GM21723 (cell line): ENCODE measurements at regions not wholly inside any gene's neighbourhood (a gene's known extent, or its start where the extent isn't known, plus 50 kb on each side); places are given as distances from the start of the nearest gene placed in this dataset.

Experiments
- ATAC-seq: cut with Tn5 transposase; IDR thresholded peaks from one replicate; pipeline ENCODE4 v1.9.1; 2021; ENCODE audit warnings: mild to moderate bottlenecking, moderate library complexity; ENCODE audit not compliant: unreplicated experiment

DNA sequence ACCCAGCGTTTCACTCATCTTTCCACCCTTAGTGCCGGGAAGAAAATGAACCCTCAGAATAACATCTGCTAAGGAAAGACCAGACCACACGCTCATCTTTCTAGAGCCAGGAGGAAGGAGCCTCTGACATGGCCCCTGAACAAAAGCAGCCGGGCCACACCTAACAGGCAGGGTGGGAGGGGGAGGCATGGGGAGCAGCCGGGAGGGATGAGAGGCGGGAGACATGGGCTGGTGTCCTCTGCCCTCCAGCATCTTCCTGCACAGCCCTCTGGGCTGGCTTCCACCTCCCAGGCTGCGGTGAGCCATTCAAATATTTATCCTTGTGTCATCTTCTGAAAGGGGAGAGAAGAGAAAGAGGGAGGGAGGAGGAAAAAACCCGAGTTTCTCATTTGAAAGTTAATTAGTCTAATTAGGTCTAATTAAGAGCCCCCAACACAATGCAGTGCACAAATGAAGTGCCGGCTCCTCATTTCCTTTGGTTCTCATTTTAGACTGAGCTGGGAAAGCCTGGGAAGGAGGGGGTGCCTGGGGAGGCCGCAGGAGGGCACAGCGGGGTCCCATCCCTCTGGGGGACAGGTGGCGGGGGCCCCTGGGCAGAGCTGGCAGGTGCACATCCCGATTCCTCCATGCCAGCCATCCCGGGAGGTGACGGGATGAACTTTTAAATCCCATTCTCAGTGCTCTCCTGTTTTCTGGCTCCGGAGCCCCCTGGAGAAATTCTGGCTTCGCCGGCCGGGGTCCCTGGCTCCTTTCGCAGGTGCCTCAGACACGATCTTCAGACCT is 90.5 kb downstream of the ENGASE start:
- ATAC-seq = no peak

DNA sequence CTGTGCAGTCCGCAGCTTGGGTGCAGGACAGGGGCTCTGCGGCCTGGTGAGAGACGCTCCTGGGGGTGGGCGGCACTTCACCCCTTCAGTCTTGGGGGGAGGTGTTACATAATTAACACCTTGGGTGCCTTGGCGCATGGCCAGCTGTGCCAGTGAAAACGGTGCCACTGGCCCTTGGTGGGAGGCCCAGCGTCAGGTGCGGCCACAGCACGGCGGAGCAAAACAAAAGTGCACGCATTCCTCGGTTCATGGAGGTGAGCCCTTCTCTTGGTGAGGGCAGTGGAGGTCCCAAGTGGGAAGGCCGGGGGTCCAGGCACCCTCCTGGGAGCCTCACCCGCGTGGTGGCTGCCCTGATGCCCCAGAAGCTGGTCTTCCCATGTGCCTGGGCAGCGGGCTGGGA is 89.8 kb downstream of the ENGASE start:
- no peak for ATAC-seq

DNA sequence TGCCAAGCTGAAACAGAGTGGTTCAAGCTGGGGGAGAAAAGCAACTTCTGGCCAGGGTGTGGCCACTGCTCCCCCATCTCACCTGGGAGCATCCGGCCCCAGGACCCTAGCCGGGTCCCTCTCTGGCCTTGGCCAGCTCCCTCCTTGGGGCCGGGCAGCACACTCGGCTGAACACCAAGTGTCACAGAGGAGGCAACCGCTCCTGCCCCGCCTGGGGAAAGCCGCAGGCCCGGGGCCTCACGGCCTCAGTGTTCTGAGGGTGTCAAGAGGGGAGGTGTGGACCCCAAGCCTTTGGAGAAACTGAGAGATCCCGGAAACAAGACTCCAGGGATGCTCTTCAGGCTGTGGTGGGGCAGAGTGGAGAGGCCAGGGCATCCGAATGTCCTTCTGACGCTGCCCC is 88.4 kb downstream of the ENGASE start:
- ATAC-seq = no peak

DNA sequence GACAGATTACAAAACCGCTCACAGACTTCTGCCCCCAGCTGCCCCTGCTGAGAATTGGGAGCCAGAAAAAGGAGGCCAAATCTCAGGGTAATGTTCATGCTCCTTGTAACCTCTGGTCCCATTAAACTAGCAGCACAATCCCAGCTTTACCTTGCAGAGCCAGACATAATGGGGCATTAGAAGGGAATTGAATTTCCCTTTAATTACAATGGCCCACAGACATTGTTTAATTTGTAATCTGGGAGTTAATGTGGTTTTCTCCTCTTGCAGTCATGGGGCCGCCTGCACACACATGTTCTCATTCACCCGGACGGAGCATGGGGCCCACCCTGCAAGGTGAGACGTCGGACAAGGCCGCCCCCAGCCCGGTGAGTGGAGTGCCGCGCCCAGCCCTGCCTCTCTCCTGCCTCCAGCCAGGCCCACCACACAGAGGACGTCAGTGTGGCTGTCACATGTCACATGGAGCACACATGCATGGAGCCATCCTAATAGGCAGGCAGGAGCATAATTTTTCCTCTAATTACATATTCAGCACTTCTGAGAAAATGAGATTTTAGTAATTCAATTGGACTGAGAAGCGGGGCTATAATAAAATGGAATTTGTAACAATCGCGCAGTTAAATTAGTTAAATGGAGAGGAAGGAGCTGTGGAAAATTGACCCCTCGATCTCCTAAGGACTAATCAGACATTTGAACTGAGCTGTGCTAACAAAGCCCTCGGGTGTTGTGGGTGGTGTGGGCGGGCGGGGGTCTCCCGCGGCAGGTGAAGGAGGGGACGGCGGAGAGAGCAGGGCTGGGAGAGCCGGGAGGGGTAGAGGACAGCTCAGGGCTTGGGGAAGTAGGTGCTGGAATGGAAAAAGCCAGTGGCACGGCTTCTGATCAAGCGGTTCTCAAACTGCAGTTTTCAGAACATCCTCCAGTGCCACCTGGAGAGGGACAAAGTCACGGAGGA is 87.7 kb downstream of the ENGASE start:
- no peak for ATAC-seq

DNA sequence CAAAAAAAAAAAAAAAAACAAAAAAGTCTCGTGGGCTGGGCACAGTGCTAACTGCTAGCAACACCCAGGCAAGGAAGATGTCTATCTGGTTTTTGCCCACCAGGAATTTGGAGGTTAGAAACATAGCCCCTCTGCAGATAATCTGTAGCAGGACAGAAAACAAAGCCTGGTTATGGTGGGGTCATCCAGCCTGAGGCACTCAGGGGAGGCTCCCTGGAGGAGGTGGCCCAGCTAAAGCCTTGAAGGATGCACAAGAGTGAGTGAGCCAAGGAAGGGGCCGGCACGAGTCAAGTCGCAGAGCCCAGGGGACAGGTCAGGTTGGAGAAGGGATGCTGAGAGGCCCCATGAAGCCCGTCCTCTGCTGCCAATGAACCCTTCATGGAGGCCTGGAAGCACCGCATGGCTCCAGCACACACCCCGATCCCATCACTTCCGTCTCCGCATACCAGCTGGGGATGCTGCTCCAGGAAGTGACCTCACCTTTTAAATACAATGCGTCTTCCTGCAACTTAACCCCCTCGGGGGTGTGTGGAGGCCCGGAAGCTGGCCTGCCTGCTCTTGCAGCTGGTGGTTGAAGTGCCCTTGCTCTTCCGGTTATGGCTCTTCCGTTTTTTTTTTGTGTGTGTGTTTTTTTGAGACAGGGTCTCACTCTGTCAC is 86.5 kb downstream of the ENGASE start:
- ATAC-seq = no peak

DNA sequence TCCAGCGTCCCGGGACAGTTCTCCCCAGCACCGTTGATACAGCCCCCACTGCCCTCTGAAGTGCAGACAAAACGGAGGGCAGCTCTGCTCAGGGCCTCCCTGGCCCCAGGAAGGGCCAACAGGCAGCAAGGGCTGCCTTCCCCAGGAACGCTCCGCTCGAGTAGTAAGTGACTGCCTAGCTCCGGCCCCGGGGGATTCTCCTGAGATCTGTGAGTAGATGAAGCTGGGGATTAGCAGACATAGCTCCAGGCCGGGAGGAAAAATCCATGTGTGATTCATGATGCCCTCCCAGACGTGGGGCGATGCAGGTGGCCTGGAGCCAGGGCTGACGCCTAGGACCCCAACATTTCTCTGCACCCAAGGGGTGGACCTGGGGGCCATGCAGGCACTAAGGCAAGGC is 85.3 kb downstream of the ENGASE start:
- ATAC-seq = no peak

DNA sequence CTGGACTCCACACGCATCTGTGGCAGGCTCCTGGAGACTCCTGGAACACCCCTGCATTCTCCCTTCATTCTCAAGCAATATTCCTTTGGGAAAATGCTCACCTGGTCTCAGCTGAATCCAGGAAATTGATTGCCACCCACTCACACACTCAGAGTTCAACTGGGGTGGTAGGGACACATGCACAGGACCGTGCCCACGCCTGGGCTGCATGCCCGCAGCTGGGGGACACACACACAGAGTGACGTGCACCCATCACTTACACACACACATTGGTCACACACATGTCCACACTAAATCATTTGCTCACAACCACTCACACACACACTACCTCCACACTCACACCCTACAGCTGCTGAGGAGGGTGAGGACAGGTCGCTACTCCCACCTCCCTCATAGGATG is 84.8 kb downstream of the ENGASE start:
- ATAC-seq = no peak

DNA sequence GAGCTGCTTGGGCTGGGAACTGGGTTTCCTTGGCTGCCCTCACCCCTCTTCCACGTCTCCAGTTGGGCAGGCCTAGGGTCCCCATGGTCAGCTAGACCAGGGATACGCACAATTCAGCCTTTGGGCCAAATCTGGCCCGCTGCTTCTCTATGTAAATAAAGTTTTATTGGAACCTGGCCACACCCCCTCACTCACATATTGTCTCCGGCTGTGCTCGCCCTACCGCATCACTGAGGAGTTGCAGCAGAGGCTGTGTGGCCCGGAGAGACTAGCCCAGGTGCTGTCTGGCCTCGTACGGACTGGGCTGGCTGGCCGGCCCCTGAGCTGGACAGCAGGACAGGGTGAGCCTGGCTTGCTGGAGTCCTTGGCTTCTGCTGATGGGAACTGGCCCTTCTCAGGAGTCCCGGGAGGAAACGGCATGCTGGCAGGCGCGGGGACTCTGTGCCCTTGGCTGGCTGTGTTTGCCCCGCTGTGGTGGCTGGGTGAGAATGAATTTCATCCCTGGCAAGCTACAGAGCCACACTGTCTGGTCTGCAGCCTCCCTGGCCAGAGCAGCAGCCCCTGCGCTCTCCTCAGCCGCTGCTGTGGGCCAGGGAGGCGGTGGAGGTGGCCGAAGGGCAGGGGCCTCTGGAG is 82.0 kb downstream of the ENGASE start:
- no peak for ATAC-seq

DNA sequence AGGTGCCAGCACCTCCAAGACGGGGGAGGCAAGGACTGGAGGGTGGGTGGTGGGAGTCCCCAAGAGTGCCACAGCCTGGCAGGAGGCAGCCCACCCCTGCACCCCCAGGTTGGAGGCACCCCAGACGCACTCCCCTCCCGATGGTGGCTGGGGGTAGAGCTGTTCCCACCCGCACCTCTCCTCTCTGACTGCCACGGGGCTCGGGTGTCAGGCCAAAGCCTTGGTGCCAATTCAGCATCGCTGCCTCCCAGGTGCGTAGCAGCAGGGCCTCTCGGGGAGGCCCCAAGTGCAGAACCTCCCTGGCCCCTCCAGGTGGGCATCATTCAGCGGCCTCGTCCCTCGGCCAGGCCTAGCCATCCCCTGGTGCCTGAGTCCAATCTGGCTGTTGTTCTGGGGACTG is 81.1 kb downstream of the ENGASE start:
- ATAC-seq = no peak

DNA sequence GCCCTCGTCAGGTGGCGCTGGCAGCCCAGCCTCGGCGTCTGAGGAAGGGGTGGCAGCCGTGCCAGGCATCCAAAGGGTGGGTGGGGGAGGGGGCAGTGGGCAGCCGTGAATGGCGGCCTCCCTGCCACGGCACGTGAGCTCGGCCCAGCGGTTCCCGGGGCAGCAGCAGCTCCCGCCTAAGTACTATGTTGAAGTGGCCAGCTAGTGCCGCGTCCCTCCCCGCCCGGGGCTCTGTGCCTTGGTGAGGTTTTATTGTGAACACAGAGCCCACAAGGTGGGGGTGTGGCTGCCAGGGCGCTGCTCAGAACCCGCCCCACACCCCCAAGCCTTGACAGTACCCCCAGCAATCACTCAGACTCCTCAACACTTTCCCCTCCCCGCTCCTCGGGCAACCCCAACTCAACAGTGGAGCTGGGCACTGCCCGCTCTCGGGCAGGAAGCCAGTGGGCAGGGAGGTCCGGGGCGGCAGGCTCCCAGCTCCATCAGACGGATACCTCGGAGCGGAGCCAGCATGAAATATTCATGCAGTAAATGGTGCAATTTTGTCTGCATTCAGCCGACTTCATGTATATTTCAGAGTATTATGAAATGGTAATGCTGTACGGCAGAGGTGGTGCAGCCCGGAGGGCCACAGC is 80.4 kb downstream of the ENGASE start:
- ATAC-seq = no peak

DNA sequence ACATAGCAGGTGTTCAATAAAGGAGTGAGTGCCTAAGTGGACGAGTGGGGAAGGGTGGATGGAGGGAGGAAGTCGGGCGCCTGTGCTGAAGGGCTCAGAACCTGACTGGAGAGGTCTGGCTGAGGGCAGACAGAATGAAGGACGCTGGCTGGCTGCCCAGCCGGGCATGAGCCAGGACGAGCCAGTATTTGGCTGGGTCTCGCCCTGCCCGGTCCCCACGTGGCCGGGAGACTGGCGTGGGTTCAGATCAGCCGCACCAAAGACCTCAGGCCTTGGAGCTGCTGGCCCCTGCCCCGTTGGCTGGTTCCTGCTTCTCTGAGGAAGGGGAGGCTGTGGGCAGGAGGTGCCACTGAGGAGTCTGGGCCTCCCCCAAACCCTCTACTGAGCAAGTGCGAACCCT is 79.8 kb downstream of the ENGASE start:
- no peak for ATAC-seq

DNA sequence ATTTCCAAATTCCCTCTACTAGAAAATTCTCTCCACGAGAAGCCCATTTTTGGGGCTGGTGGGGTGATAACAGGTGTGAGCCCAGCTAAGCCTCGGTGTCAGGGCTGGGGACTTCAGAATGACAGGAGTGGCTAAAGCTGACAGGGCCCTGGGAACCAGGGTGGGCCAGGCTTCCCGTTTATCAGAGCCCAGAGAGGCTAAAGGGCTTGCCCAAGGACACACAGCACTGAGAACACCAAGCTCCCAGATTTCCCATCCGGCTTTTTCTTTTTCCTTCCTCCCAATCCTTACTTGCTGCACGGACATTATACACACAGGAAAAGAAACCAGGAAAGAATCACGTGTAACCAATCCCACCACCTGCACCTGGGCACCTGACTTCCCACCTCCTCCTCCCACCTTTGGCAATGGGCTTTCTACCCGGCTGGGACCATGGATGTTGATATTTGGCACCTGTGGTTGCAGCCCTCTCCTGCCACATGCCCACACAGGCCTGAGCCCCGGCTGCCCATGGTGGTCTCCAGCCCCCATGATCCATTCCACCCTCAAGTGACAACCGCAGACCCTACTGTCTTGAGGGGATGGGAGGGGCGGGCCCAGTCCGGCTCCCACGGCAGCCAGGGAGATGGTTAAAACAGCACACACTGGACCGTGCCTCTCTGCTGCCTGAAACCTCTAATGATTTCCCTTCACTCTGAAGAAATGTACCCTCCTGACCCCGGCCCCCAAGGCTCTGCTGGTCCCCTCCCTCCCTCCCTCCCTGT is 78.9 kb downstream of the ENGASE start:
- ATAC-seq = no peak

DNA sequence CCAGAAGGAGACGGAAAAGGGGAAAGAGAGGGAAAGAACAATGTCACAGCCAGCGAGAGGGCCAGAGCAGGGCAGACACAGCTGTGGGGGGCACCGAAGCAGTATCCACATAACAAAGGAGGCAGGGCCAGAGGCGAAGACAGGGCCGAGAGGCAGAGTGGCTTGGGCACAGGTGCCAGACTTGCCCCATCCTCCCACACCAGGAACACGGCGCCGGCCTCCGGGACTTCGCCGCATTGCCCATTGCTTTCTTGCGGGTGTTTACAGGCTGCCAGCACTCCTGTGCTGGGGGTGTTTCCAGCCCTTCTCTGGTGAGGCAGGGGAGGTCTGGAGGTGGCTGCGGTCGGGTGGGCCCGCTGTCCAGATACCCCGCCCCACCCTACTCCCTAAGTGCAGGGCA is 78.0 kb downstream of the ENGASE start:
- ATAC-seq = no peak

DNA sequence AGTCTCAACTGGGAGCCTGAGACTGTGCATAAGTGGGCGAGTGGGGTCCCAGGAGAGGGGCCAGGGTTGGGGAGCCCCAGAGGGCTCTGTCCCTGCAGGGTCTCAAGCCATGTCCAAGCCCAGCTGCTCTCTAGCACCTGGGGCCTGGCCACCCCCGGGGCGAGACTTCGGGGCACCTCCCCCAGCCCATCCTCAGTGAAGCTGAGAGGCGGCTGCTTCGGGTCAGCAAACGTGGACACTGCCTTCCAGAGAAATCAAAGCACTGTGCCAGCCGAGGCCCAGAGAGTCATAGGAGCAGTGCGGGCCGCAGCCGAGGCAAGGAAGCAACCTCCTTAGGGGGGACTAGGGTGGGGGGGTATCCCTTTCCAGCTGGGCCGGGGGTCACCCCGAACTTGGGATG is 77.5 kb downstream of the ENGASE start:
- no peak for ATAC-seq

DNA sequence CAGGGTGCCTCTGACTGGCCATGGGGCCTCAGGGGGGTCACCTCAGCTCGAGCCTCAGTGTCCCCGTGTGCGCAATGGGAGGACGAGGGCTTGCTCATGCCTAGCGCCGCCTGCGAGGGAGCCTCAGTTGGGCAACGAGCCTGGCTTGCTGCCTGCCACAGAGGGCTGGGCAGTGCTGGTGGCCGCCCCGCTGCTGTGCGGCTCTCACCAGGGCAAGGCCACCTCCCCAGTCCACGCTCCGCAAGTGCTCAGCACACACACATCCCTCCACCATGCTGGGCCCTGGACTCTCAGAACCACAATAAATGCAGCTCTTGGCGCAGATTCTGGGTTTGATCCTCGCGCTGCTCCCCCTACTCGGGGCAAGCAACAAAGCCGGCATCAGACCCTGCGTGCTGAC is 76.2 kb downstream of the ENGASE start:
- no peak for ATAC-seq

DNA sequence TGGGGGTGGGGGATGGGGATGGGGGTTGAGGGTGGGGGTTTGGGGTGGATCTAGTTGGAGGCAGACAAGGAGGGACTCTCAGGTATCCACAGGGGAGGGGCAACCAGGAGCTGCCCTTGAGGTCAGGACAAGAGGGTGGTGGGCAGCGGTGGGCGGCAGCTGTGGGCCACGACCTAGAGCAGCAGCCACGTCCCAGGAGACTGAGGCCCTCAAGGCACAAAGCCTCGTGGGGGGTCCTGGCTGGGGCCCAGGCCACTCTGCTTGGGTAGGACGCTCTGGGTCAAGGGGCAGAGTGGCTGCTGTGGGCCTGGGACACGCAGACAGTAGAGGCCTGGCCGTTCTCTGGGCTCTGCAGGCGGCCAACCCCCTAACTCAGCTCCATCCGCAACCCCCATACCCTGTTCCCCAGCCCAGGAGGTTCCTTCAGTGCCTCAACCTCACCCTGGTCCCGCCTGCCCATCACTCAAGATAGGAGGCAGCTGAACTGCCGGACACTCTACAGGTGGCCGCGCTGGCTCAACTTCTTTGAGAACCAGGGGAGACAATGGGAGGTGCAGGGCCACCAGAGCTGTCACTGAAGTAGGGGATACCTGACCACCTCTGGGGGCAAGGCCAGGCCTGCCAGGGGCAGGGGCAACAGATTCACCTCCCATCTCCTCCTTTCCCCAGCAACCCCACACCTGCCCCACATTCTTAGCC is 75.6 kb downstream of the ENGASE start:
- no peak for ATAC-seq

DNA sequence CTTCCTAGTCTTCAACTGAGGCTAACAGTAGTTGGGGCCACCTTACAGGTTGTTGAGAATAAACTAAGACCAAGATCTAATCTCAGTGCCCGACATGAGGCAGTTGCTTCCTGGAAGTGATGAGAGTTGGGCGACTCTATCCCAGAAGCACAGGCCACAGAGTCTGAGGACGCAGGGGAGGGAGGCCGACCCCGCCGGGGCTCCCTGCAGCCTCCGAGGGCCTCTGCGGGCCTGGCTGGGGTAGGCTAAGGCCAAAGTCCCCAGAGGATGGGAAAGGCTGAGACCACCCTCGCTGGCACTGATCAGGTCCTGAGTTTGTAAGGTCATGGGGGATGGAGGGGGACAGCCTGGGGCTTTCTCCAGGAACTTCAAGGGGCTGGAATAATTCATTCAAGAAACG is 74.0 kb downstream of the ENGASE start:
- ATAC-seq = no peak

DNA sequence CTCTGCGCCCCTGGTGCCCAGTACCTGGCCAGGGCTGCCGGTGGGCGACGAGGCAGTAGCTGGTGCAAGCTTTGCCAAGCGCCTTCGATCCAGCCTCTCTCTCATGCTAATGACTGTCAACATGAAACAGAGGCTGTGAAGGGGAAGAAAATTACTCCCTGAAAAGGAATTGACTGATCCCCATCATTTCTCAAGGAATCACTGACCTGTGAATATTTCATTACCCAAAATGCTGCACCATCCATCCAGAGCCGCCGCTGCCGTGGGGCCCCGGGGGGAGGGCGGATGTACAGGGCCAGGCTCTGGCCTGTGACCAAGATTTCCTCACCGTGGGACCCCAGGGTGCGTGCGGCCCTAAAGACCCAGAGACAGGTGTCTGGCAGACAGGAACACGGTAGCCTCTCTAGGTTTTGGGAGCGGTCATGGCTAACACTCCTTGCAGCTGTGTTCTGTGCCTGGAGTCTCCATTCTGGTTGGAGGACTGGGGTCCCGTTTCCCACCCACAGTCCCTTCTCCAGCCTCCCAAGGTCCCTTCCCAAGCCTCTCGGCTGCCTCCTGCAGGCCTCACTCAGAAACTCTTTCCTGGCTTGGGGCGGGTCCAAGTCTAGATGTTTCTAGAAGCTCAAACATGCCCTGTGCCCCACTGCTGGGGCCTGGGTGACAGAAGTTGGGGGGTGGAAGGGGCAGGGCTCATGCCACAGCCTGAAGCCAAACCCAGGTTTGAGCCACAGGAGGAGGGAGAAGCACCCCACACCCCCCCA is 73.3 kb downstream of the ENGASE start:
- ATAC-seq = no peak

DNA sequence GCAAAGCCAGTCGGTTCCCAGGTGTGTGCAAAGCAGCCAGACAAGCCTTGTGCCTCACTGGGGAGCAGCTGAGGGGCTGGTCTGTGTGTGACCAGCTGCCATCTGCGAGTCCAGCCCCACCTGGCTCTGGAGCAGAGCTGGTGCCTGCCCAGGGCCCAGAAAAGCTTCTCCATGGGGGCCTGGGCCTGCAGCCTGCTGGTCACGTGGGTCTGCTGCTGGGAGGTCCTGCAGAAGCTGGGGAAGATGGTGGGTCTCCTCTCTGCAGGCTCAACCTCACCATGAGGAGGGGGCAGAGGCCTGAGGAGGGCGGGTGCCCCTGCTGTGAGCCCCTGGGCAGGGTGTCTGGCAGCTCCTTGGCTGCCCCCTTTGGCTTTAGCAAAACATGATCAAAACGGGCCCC is 71.9 kb downstream of the ENGASE start:
- no peak for ATAC-seq
